Naive B cell (primary cell): ENCODE measurements at regions not wholly inside any gene's neighbourhood (a gene's known extent, or its start where the extent isn't known, plus 50 kb on each side); places are given as distances from the start of the nearest gene placed in this dataset.

ENCODE experiments used
- ATAC-seq, 2 donors: fragments of 150-1000 bp; cut with Tn5 transposase; 2 replicates each; pipeline ENCODE4 v1.10.0; 2021; ENCODE audit warnings: low read depth in 2 of 2, mild to moderate bottlenecking in 2 of 2, moderate library complexity in 2 of 2
- DNase-seq: peaks from one replicate; pipeline ENCODE4 v3.0.0; 2022
- H3K27ac Mint-ChIP-seq, 6 donors: one replicate each; pipeline ENCODE4 v1.8.0; 2020 to 2022; ENCODE audit warnings: mild to moderate bottlenecking in 6 of 6, mixed read lengths in 6 of 6, moderate library complexity in 5 of 6, inconsistent platforms in 2 of 6
- H3K27me3 Mint-ChIP-seq, 3 donors: one replicate each; pipeline ENCODE4 v1.8.0; 2021 to 2022; ENCODE audit warnings: mixed read lengths in 3 of 3, mild to moderate bottlenecking in 1 of 3
- H3K36me3 Mint-ChIP-seq, 2 donors: one replicate each; pipeline ENCODE4 v1.8.0; 2020 to 2022; ENCODE audit warnings: mixed read lengths in 2 of 2, inconsistent platforms in 1 of 2, mild to moderate bottlenecking in 1 of 2
- H3K4me1 Mint-ChIP-seq, 3 donors: one replicate each; pipeline ENCODE4 v1.8.0; 2020 to 2022; ENCODE audit warnings: mixed read lengths in 3 of 3, inconsistent platforms in 1 of 3, mild to moderate bottlenecking in 1 of 3, moderate library complexity in 1 of 3
- H3K4me3 Mint-ChIP-seq, 8 donors: one replicate each; pipeline ENCODE4 v1.8.0; 2020 to 2022; ENCODE audit warnings: mild to moderate bottlenecking in 8 of 8, mixed read lengths in 8 of 8, moderate library complexity in 8 of 8, inconsistent platforms in 2 of 8
- H3K9me3 Mint-ChIP-seq, 7 donors: one replicate each; pipeline ENCODE4 v1.8.0; 2020 to 2022; ENCODE audit warnings: mixed read lengths in 7 of 7, mild to moderate bottlenecking in 5 of 7, inconsistent platforms in 2 of 7, moderate library complexity in 1 of 7

GRCh38 chr1:198099755-198100154, 57.0 kb upstream of the NEK7 start:
- Mint-ChIP-seq H3K27ac (no peak overlapping the region), H3K36me3 (no peaks in the 10 kb centered on the region), H3K4me3 (no peak overlapping the region), H3K4me1 (no peaks in the 10 kb centered on the region), H3K27me3 (peaks cover 0 to 7% (median 0%) of the 10 kb centered on the region in 3 donors), H3K9me3 (no peaks in the 10 kb centered on the region)
- DNase-seq (no peak), ATAC-seq (peak in 1 of 2 donors; percentile 49)

GRCh38 chr1:198101716-198102453, 54.9 kb upstream of the NEK7 start:
- no peak for DNase-seq
- H3K4me3 Mint-ChIP-seq = no peak overlapping the region
- no peak for ATAC-seq
- H3K27me3 Mint-ChIP-seq = peaks cover 0 to 7% (median 0%) of the 10 kb centered on the region in 3 donors
- no peak overlapping the region for H3K27ac Mint-ChIP-seq
- no peaks in the 10 kb centered on the region for H3K9me3 Mint-ChIP-seq
- no peaks in the 10 kb centered on the region for H3K4me1 Mint-ChIP-seq
- no peaks in the 10 kb centered on the region for H3K36me3 Mint-ChIP-seq

DNA sequence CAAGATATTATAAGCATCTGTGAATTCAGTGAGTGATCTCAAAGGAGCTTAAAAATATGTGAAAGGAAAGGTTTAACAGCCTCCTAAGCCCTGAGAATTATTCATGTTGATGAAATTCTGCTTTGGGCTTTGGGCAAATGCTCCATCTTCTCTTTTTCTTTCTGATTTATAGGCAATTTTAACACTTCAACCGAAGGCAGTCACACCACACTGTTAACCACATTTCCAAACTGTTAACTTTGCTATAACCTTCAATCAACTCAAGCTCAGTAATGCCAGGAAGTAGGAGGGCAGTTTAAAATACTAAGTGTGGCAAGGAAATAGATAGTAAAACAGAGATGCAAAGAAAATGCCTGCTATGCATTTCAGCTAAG, 54.4 kb upstream of the NEK7 start:
- H3K4me3 Mint-ChIP-seq = no peak overlapping the region
- H3K27ac Mint-ChIP-seq = no peak overlapping the region
- H3K27me3 Mint-ChIP-seq = peaks cover 0 to 7% (median 0%) of the 10 kb centered on the region in 3 donors
- ATAC-seq (no peak), DNase-seq (no peak)
- no peaks in the 10 kb centered on the region for H3K4me1 Mint-ChIP-seq
- H3K36me3 Mint-ChIP-seq = no peaks in the 10 kb centered on the region
- H3K9me3 Mint-ChIP-seq = no peaks in the 10 kb centered on the region

GRCh38 chr1:198105185-198105584, 51.6 kb upstream of the NEK7 start:
- no peaks in the 10 kb centered on the region for H3K4me1 Mint-ChIP-seq
- H3K27ac Mint-ChIP-seq = no peak overlapping the region
- no peaks in the 10 kb centered on the region for H3K36me3 Mint-ChIP-seq
- no peaks in the 10 kb centered on the region for H3K9me3 Mint-ChIP-seq
- peaks cover 0 to 4% (median 0%) of the 10 kb centered on the region in 3 donors for H3K27me3 Mint-ChIP-seq
- DNase-seq (no peak), ATAC-seq (no peak)
- H3K4me3 Mint-ChIP-seq = no peak overlapping the region

DNA sequence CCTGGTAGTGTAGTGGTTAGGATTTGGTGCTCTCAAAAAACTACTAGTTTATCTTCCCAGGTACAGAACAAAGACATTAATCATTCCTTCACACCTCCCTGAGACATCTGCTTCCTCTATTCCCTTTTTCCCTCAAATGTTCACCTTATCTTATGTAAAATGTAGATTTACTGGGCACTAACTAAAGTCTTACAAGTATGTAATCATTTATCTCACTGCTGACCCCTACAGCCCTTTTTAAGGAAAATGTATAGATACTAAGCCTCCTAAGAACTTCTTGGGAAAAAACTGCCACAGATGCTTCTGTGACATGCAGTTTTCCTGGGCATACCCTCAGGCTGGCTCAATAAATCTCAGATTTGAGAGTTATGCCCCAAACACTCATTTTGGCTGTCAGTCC, 50.8 kb upstream of the NEK7 start:
- ATAC-seq (no peak), DNase-seq (no peak)
- Mint-ChIP-seq H3K36me3 (no peaks in the 10 kb centered on the region), H3K4me1 (no peaks in the 10 kb centered on the region), H3K27ac (no peak overlapping the region), H3K9me3 (no peaks in the 10 kb centered on the region), H3K27me3 (peaks cover 0 to 4% (median 0%) of the 10 kb centered on the region in 3 donors), H3K4me3 (no peak overlapping the region)
